Hepatocyte (in vitro differentiated cells): ENCODE measurements at regions not wholly inside any gene's neighbourhood (a gene's known extent, or its start where the extent isn't known, plus 50 kb on each side); places are given as distances from the start of the nearest gene placed in this dataset.

Experiments used
- DNase-seq: peaks from one replicate; pipeline ENCODE4 v3.0.0-alpha.2; 2016; ENCODE audit warnings: low spot score
- H2AFZ ChIP-seq: fragments of 200-600 bp; sonication (generic); 2 replicates; pipeline ENCODE4 v1.6.0; 2016; ENCODE audit warnings: antibody characterized with exemption, mild to moderate bottlenecking
- H3K27ac ChIP-seq: fragments of 200-600 bp; sonication (generic); 2 replicates; pipeline ENCODE4 v1.5.1; 2016; ENCODE audit warnings: mild to moderate bottlenecking
- H3K27me3 ChIP-seq: fragments of 200-600 bp; sonication (generic); 2 replicates; pipeline ENCODE4 v1.6.1; 2016
- H3K36me3 ChIP-seq: fragments of 200-600 bp; sonication (generic); replicated peaks from 2 replicates; pipeline ENCODE4 v1.5.1; 2016; ENCODE audit warnings: low read depth; ENCODE audit not compliant: insufficient read depth
- H3K4me1 ChIP-seq: fragments of 200-600 bp; sonication (generic); 2 replicates; pipeline ENCODE4 v1.5.1; 2016; ENCODE audit warnings: mild to moderate bottlenecking, moderate library complexity; ENCODE audit not compliant: insufficient read depth
- H3K4me2 ChIP-seq: fragments of 200-600 bp; sonication (generic); 2 replicates; pipeline ENCODE4 v1.6.0; 2016
- H3K4me3 ChIP-seq: fragments of 200-600 bp; sonication (generic); 2 replicates; pipeline ENCODE4 v1.5.1; 2016; ENCODE audit warnings: mild to moderate bottlenecking
- H3K79me2 ChIP-seq: fragments of 200-600 bp; sonication (generic); 2 replicates; pipeline ENCODE4 v1.6.0; 2017; ENCODE audit warnings: mild to moderate bottlenecking
- H3K9me2 ChIP-seq: fragments of 200-600 bp; sonication (generic); replicated peaks from 2 replicates; pipeline ENCODE4 v1.6.0; 2017; ENCODE audit warnings: mild to moderate bottlenecking; ENCODE audit not compliant: insufficient read depth
- H3K9me3 ChIP-seq: fragments of 200-600 bp; sonication (generic); 2 replicates; pipeline ENCODE4 v1.5.1; 2016; ENCODE audit warnings: low read depth, mild to moderate bottlenecking
- H4K20me1 ChIP-seq: fragments of 200-600 bp; sonication (generic); 2 replicates; pipeline ENCODE4 v1.6.0; 2016; ENCODE audit warnings: mild to moderate bottlenecking; ENCODE audit not compliant: insufficient read depth, poor library complexity, severe bottlenecking
- CTCF ChIP-seq: fragments of 200-600 bp; sonication (generic); IDR thresholded peaks from 2 replicates; pipeline ENCODE4 v1.5.1; 2016; ENCODE audit warnings: antibody characterized with exemption, mild to moderate bottlenecking; ENCODE audit not compliant: poor library complexity
- EZH2 ChIP-seq: fragments of 200-600 bp; sonication (generic); IDR thresholded peaks from 2 replicates; pipeline ENCODE4 v1.6.1; 2016; ENCODE audit warnings: antibody characterized with exemption, mild to moderate bottlenecking, borderline replicate concordance
- EZH2phosphoT487 ChIP-seq: fragments of 200-600 bp; sonication (generic); IDR thresholded peaks from one replicate; pipeline ENCODE4 v1.6.1; 2018; ENCODE audit warnings: antibody characterized with exemption, mild to moderate bottlenecking, low read depth, moderate library complexity; ENCODE audit not compliant: unreplicated experiment, severe bottlenecking
- WGBS: methylation state at CpG from one replicate; pipeline ENCODE4 v1.1.6; 2016; ENCODE audit warnings: low lambda C conversion rate; ENCODE audit errors: missing lambda C conversion rate; 5-methylcytosine and 5-hydroxymethylcytosine counted together

GRCh38 chr4:171430495-171430894 is 382.7 kb upstream of the GALNTL6 start:
- no peaks in the 10 kb centered on the region for H3K36me3 ChIP-seq
- no peak overlapping the region for H2AFZ ChIP-seq
- H3K9me2 ChIP-seq = no peaks in the 10 kb centered on the region
- H3K79me2 ChIP-seq = no peaks in the 10 kb centered on the region
- no peaks in the 10 kb centered on the region for H3K27me3 ChIP-seq
- WGBS = 93% methylated on average over 3 of the region's 3 CpGs
- no peak overlapping the region for H3K4me2 ChIP-seq
- no peak for DNase-seq
- H3K4me1 ChIP-seq = no peaks in the 10 kb centered on the region
- H3K4me3 ChIP-seq = no peak overlapping the region
- TF ChIP-seq CTCF (no peak), EZH2phosphoT487 (no peak), EZH2 (no peak)
- no peaks in the 10 kb centered on the region for H3K9me3 ChIP-seq
- no peak overlapping the region for H3K27ac ChIP-seq
- no peaks in the 10 kb centered on the region for H4K20me1 ChIP-seq

- 92% methylated on average over 6 of the region's 6 CpGs for WGBS
- Histone ChIP-seq H3K36me3 (no peaks in the 10 kb centered on the region), H3K4me3 (no peak overlapping the region), H2AFZ (no peak overlapping the region), H3K9me2 (no peaks in the 10 kb centered on the region), H3K27me3 (no peaks in the 10 kb centered on the region), H3K4me1 (no peaks in the 10 kb centered on the region), H3K79me2 (no peaks in the 10 kb centered on the region), H3K9me3 (no peaks in the 10 kb centered on the region), H4K20me1 (no peaks in the 10 kb centered on the region), H3K4me2 (no peak overlapping the region), H3K27ac (no peak overlapping the region)
- no peak for TF ChIP-seq EZH2
- TF ChIP-seq EZH2phosphoT487 = no peak
- TF ChIP-seq CTCF = no peak
- no peak for DNase-seq
These were observed 416.0 kb upstream of the GALNTL6 start for GRCh38 chr4:171397175-171397574.

- Histone ChIP-seq H3K79me2 (no peaks in the 10 kb centered on the region), H3K36me3 (no peaks in the 10 kb centered on the region), H3K27ac (no peak overlapping the region), H3K4me2 (no peak overlapping the region), H3K27me3 (no peaks in the 10 kb centered on the region), H2AFZ (no peak overlapping the region), H3K9me2 (no peaks in the 10 kb centered on the region), H3K9me3 (no peaks in the 10 kb centered on the region), H4K20me1 (no peaks in the 10 kb centered on the region), H3K4me3 (no peak overlapping the region), H3K4me1 (no peaks in the 10 kb centered on the region)
- TF ChIP-seq CTCF (no peak), EZH2 (no peak), EZH2phosphoT487 (no peak)
- WGBS = 77% methylated on average over 3 of the region's 3 CpGs
- no peak for DNase-seq
These were observed 422.6 kb upstream of the GALNTL6 start for GRCh38 chr4:171390626-171391025.

GRCh38 chr4:171378323-171378722 is 434.9 kb upstream of the GALNTL6 start:
- Histone ChIP-seq H3K4me3 (no peak overlapping the region), H2AFZ (no peak overlapping the region), H3K9me2 (no peaks in the 10 kb centered on the region), H3K27me3 (no peaks in the 10 kb centered on the region), H3K4me2 (no peak overlapping the region), H3K36me3 (no peaks in the 10 kb centered on the region), H3K79me2 (no peaks in the 10 kb centered on the region), H3K27ac (no peak overlapping the region), H3K9me3 (no peaks in the 10 kb centered on the region), H4K20me1 (no peaks in the 10 kb centered on the region), H3K4me1 (no peaks in the 10 kb centered on the region)
- TF ChIP-seq CTCF = no peak
- no peak for DNase-seq
